IMR-90 (cell line): ENCODE measurements at regions not wholly inside any gene's neighbourhood (a gene's known extent, or its start where the extent isn't known, plus 50 kb on each side); places are given as distances from the start of the nearest gene placed in this dataset.

Experiments used
- ATAC-seq: fragments of 200-7000 bp; cut with Tn5 transposase; 2 replicates; pipeline ENCODE4 v1.9.1; 2020; ENCODE audit warnings: low read depth, mild to moderate bottlenecking, moderate library complexity
- BruUV-seq: library from RNA; stranded (reverse); fragments of 400-500 nt; replicated peaks from 2 replicates; lab custom pipeline; 2021; lab: Mats Ljungman, UMichigan
- CTCF ChIA-PET: fragments of 300-600 bp; formaldehyde crosslinking; extraction: SDS; loops from one replicate; lab custom pipeline; 2021; ENCODE audit warnings: antibody characterized with exemption; lab: Yijun Ruan, JAX
- POLR2A ChIA-PET: fragments of 300-600 bp; sonication (Branson Sonifier 250); formaldehyde crosslinking; loops from one replicate; lab custom pipeline; 2022; ENCODE audit warnings: antibody characterized with exemption; ENCODE audit not compliant: unreplicated experiment; lab: Charles Lee
- DNase-seq: peaks from one replicate; pipeline ENCODE4 v3.0.0; 2013
- H2AFZ ChIP-seq: replicated peaks from 2 replicates; pipeline ENCODE3; 2013; ENCODE audit warnings: low read length, mild to moderate bottlenecking; ENCODE audit not compliant: poor library complexity
- H2AK5ac ChIP-seq: 2 replicates; pipeline ENCODE4 v1.6.1; 2013; ENCODE audit warnings: low read depth, low read length, inconsistent platforms
- H2AK9ac ChIP-seq: replicated peaks from 2 replicates; pipeline ENCODE3; 2013; ENCODE audit warnings: mild to moderate bottlenecking, low read depth, low read length, moderate library complexity; ENCODE audit not compliant: poor library complexity
- H2BK120ac ChIP-seq: 2 replicates; pipeline ENCODE4 v1.6.1; 2013; ENCODE audit warnings: low read depth, low read length, inconsistent platforms
- H2BK15ac ChIP-seq: 3 replicates; pipeline ENCODE4 v1.6.1; 2013; ENCODE audit warnings: low read depth, low read length, inconsistent platforms
- H2BK20ac ChIP-seq: 2 replicates; pipeline ENCODE4 v1.6.1; 2013; ENCODE audit warnings: low read depth, mild to moderate bottlenecking, inconsistent platforms, low read length, moderate library complexity
- H2BK5ac ChIP-seq: 2 replicates; pipeline ENCODE4 v1.6.1; 2013; ENCODE audit warnings: mild to moderate bottlenecking, low read depth, low read length, inconsistent platforms; ENCODE audit not compliant: poor library complexity, severe bottlenecking
- H3K14ac ChIP-seq: replicated peaks from 2 replicates; pipeline ENCODE4 v1.6.1; 2013; ENCODE audit warnings: low read depth, low read length, inconsistent platforms
- H3K18ac ChIP-seq: 2 replicates; pipeline ENCODE4 v1.6.1; 2013; ENCODE audit warnings: low read depth, low read length, control low read depth
- H3K23ac ChIP-seq: 2 replicates; pipeline ENCODE4 v1.6.1; 2013; ENCODE audit warnings: low read depth, low read length, inconsistent platforms
- H3K27ac ChIP-seq: 2 replicates; pipeline ENCODE4 v1.5.1; 2013; ENCODE audit warnings: mild to moderate bottlenecking, control low read depth, low read length; ENCODE audit not compliant: insufficient read depth
- H3K27me3 ChIP-seq: 2 replicates; pipeline ENCODE4 v1.6.1; 2013; ENCODE audit warnings: low read length; ENCODE audit not compliant: control insufficient read depth, insufficient read depth
- H3K36me3 ChIP-seq: 2 replicates; pipeline ENCODE4 v1.6.1; 2013; ENCODE audit warnings: low read length, mixed read lengths; ENCODE audit not compliant: control insufficient read depth, insufficient read depth
- H3K4ac ChIP-seq: 2 replicates; pipeline ENCODE4 v1.6.1; 2013; ENCODE audit warnings: low read depth, low read length, inconsistent platforms
- H3K4me1 ChIP-seq: 2 replicates; pipeline ENCODE4 v1.6.1; 2013; ENCODE audit warnings: low read length, mixed read lengths; ENCODE audit not compliant: control insufficient read depth, insufficient read depth
- H3K4me2 ChIP-seq: 2 replicates; pipeline ENCODE4 v1.6.1; 2013; ENCODE audit warnings: low read depth, mild to moderate bottlenecking, control low read depth, low read length, moderate library complexity
- H3K4me3 ChIP-seq: 2 replicates; pipeline ENCODE4 v1.5.1; 2013; ENCODE audit warnings: low read depth, mild to moderate bottlenecking, control low read depth, low read length, moderate library complexity; ENCODE audit not compliant: insufficient read depth
- H3K56ac ChIP-seq: 2 replicates; pipeline ENCODE4 v1.6.1; 2013; ENCODE audit warnings: low read length, inconsistent platforms; ENCODE audit not compliant: insufficient read depth; ENCODE audit errors: extremely low read depth
- H3K79me1 ChIP-seq, 2 experiments: 2 replicates each; pipeline ENCODE4 v1.6.1; 2013; ENCODE audit warnings: low read length in 2 of 2, inconsistent platforms in 1 of 2, low read depth in 1 of 2
- H3K9ac ChIP-seq: 2 replicates; pipeline ENCODE4 v1.6.1; 2013; ENCODE audit warnings: low read depth, low read length, control low read depth
- H3K9me1 ChIP-seq: 2 replicates; pipeline ENCODE4 v1.6.1; 2013; ENCODE audit warnings: low read length, inconsistent platforms; ENCODE audit not compliant: insufficient read depth
- H3K9me3 ChIP-seq: 2 replicates; pipeline ENCODE4 v1.6.1; 2013; ENCODE audit warnings: low read length; ENCODE audit not compliant: control insufficient read depth, insufficient read depth
- H4K20me1 ChIP-seq: 2 replicates; pipeline ENCODE4 v1.6.1; 2013; ENCODE audit warnings: low read length, inconsistent platforms; ENCODE audit not compliant: insufficient read depth
- H4K5ac ChIP-seq: 2 replicates; pipeline ENCODE4 v1.6.1; 2013; ENCODE audit warnings: mild to moderate bottlenecking, low read depth, low read length, control low read depth
- H4K8ac ChIP-seq, 2 experiments: 2 replicates each; pipeline ENCODE4 v1.6.1; 2013; ENCODE audit warnings: low read depth in 2 of 2, low read length in 2 of 2, control low read depth in 1 of 2, inconsistent platforms in 1 of 2
- H4K91ac ChIP-seq: 2 replicates; pipeline ENCODE4 v1.6.1; 2013; ENCODE audit warnings: low read depth, low read length, inconsistent platforms; ENCODE audit not compliant: insufficient read depth
- BHLHE40 ChIP-seq: fragments of 150-350 bp; IDR thresholded peaks from 2 replicates; pipeline ENCODE4 v1.6.1; 2016; ENCODE audit warnings: mild to moderate bottlenecking, low read depth, low read length
- CEBPB ChIP-seq: IDR thresholded peaks from 2 replicates; pipeline ENCODE4 v1.6.1; 2012; ENCODE audit warnings: low read depth, low read length, improper control_type of control experiment
- CHD1 ChIP-seq: IDR thresholded peaks from 2 replicates; pipeline ENCODE4 v1.6.1; 2012; ENCODE audit warnings: low read depth, low read length, improper control_type of control experiment
- FOS ChIP-seq: fragments of 150-350 bp; IDR thresholded peaks from 2 replicates; pipeline ENCODE4 v1.6.1; 2016; ENCODE audit warnings: low read depth, low read length
- MAFK ChIP-seq: IDR thresholded peaks from 2 replicates; pipeline ENCODE4 v1.6.1; 2012; ENCODE audit warnings: low read depth, low read length, improper control_type of control experiment
- MAZ ChIP-seq: IDR thresholded peaks from 2 replicates; pipeline ENCODE4 v1.6.1; 2012; ENCODE audit warnings: low read depth, mild to moderate bottlenecking, low read length, improper control_type of control experiment, moderate library complexity, borderline replicate concordance
- MXI1 ChIP-seq: IDR thresholded peaks from 2 replicates; pipeline ENCODE4 v1.6.1; 2012; ENCODE audit warnings: low read depth, mild to moderate bottlenecking, low read length, moderate library complexity, borderline replicate concordance
- NFE2L2 ChIP-seq: fragments of 150-350 bp; IDR thresholded peaks from 2 replicates; pipeline ENCODE4 v1.6.1; 2016; ENCODE audit warnings: low read depth, mild to moderate bottlenecking, low read length
- POLR2A ChIP-seq: IDR thresholded peaks from 2 replicates; pipeline ENCODE4 v1.6.1; 2012; ENCODE audit warnings: mild to moderate bottlenecking, low read depth, low read length
- RAD21 ChIP-seq: IDR thresholded peaks from 2 replicates; pipeline ENCODE4 v1.6.1; 2012; ENCODE audit warnings: low read length, improper control_type of control experiment
- RCOR1 ChIP-seq: IDR thresholded peaks from 2 replicates; pipeline ENCODE4 v1.6.1; 2012; ENCODE audit warnings: mild to moderate bottlenecking, low read length, improper control_type of control experiment; ENCODE audit not compliant: insufficient replicate concordance
- RFX5 ChIP-seq: IDR thresholded peaks from 2 replicates; pipeline ENCODE4 v1.8.0; 2012; ENCODE audit warnings: low read depth, mild to moderate bottlenecking, low read length, moderate library complexity
- SMC3 ChIP-seq: fragments of 150-350 bp; IDR thresholded peaks from 2 replicates; pipeline ENCODE4 v1.6.1; 2016; ENCODE audit warnings: low read depth, mild to moderate bottlenecking, antibody characterized with exemption, low read length, moderate library complexity
- WGBS, 2 experiments: methylation state at CpG; one replicate each; pipeline versions ENCODE4 v1.1.5 to v1.1.7; 2013; ENCODE audit warnings: missing lambda C conversion rate in 2 of 2; ENCODE audit not compliant: insufficient read length in 1 of 2; ENCODE audit errors: extremely low coverage in 2 of 2; 5-methylcytosine and 5-hydroxymethylcytosine counted together
- dilution Hi-C: fragments of 300-500 bp; cut with HindIII; formaldehyde crosslinking; loops from one replicate; pipeline ENCODE4 v1.14.3; 2018; ENCODE audit warnings: low sequenced_read_pairs; ENCODE audit not compliant: unreplicated experiment
- in situ Hi-C: fragments of 300-500 bp; cut with MboI; formaldehyde crosslinking; loops from 3 replicates; pipeline ENCODE4 v1.14.3; 2019; ENCODE audit warnings: low sequenced_read_pairs, inconsistent platforms, mixed read lengths
- intact Hi-C: fragments of 100-400 bp; cut with micrococcal nuclease; formaldehyde crosslinking; loops from 2 replicates; pipeline ENCODE4 v1.10.0; 2022
- TF ChIP-seq, protein P1 (sequence below): conservative IDR thresholded peaks from 2 replicates; pipeline ENCODE4 v1.5.1; 2012; ENCODE audit warnings: mild to moderate bottlenecking, low read depth, low read length, improper control_type of control experiment
- TF ChIP-seq, protein P2 (sequence below): fragments of 150-350 bp; IDR thresholded peaks from 2 replicates; pipeline ENCODE4 v1.6.1; 2016; ENCODE audit warnings: low read depth, mild to moderate bottlenecking, low read length, moderate library complexity, borderline replicate concordance
- TF ChIP-seq, protein P3 (sequence below): fragments of 150-350 bp; IDR thresholded peaks from 2 replicates; pipeline ENCODE4 v1.6.1; 2017; ENCODE audit warnings: mild to moderate bottlenecking, antibody characterized with exemption, low read length, low read depth

DNA sequence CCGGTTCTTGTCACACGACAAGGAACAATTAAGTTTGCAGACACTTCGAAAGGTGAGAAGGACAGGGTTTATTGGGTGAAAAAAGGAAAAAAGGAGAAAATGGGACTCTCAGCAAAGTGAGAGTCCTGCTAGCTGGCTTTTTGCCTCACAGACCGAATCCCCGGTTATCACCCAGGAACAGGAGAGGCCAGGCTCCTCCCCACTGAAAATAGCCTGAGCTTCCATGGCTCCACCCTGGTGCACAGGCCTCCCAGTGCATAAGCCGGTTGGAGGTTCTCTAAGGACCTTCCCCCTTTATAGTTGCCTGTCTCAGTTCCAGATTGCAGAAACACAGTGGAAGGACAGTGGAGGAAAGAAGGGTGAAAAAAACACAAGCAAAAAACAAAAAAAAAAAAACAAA lies 571.7 kb downstream of the KCTD12 start:
- Histone ChIP-seq H2AFZ (no peak overlapping the region), H3K27ac (no peak overlapping the region), H3K4ac (no peak overlapping the region), H2BK5ac (no peak overlapping the region), H3K27me3 (no peaks in the 10 kb centered on the region), H2BK15ac (no peak overlapping the region), H3K9ac (no peak overlapping the region), H3K14ac (no peak overlapping the region), H4K8ac (no peak overlapping the region), H3K56ac (no peak overlapping the region), H3K9me1 (no peaks in the 10 kb centered on the region), H2BK20ac (no peak overlapping the region), H2AK9ac (no peak overlapping the region), H3K18ac (no peak overlapping the region), H3K4me3 (no peak overlapping the region), H4K5ac (no peak overlapping the region), H3K4me1 (peaks cover 3% of the 10 kb centered on the region; the same call in 1 of the 2 replicates), H4K91ac (no peak overlapping the region), H4K20me1 (no peaks in the 10 kb centered on the region), H2AK5ac (no peak overlapping the region), H3K4me2 (no peak overlapping the region), H3K79me1 (no peaks in the 10 kb centered on the region), H3K23ac (no peak overlapping the region), H3K9me3 (no peaks in the 10 kb centered on the region), H3K36me3 (no peaks in the 10 kb centered on the region), H2BK120ac (no peak overlapping the region)
- intact Hi-C loops: no loop called here
- no TSS peak for BruUV-seq
- TF ChIP-seq MAZ: no peak
- TF ChIP-seq, protein P1, sequence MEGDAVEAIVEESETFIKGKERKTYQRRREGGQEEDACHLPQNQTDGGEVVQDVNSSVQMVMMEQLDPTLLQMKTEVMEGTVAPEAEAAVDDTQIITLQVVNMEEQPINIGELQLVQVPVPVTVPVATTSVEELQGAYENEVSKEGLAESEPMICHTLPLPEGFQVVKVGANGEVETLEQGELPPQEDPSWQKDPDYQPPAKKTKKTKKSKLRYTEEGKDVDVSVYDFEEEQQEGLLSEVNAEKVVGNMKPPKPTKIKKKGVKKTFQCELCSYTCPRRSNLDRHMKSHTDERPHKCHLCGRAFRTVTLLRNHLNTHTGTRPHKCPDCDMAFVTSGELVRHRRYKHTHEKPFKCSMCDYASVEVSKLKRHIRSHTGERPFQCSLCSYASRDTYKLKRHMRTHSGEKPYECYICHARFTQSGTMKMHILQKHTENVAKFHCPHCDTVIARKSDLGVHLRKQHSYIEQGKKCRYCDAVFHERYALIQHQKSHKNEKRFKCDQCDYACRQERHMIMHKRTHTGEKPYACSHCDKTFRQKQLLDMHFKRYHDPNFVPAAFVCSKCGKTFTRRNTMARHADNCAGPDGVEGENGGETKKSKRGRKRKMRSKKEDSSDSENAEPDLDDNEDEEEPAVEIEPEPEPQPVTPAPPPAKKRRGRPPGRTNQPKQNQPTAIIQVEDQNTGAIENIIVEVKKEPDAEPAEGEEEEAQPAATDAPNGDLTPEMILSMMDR: no peak
- TF ChIP-seq, protein P2, sequence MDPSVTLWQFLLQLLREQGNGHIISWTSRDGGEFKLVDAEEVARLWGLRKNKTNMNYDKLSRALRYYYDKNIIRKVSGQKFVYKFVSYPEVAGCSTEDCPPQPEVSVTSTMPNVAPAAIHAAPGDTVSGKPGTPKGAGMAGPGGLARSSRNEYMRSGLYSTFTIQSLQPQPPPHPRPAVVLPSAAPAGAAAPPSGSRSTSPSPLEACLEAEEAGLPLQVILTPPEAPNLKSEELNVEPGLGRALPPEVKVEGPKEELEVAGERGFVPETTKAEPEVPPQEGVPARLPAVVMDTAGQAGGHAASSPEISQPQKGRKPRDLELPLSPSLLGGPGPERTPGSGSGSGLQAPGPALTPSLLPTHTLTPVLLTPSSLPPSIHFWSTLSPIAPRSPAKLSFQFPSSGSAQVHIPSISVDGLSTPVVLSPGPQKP: no peak
- TF ChIP-seq MAFK: no peak
- TF ChIP-seq CHD1: no peak
- no peak for TF ChIP-seq FOS
- no peak for TF ChIP-seq MXI1
- TF ChIP-seq POLR2A: no peak
- no peak for TF ChIP-seq BHLHE40
- TF ChIP-seq RCOR1: no peak
- no peak for TF ChIP-seq RFX5
- no peak for TF ChIP-seq NFE2L2
- no peak for TF ChIP-seq SMC3
- TF ChIP-seq RAD21: no peak
- TF ChIP-seq CEBPB: no peak
- TF ChIP-seq, protein P3, sequence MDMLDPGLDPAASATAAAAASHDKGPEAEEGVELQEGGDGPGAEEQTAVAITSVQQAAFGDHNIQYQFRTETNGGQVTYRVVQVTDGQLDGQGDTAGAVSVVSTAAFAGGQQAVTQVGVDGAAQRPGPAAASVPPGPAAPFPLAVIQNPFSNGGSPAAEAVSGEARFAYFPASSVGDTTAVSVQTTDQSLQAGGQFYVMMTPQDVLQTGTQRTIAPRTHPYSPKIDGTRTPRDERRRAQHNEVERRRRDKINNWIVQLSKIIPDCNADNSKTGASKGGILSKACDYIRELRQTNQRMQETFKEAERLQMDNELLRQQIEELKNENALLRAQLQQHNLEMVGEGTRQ: no peak
- WGBS, 2 experiments: 20% methylated on average over 1 of the region's 6 CpGs; no CpG with 5 or more reads in 1 of the 2 experiments
- in situ Hi-C loops: no loop called here
- dilution Hi-C loops: no loop called here
- ATAC-seq (no peak), DNase-seq (no peak)
- POLR2A ChIA-PET: no interaction called here
- CTCF ChIA-PET: no interaction called here
